Spleen (tissue), 11 donors: ENCODE measurements at regions not wholly inside any gene's neighbourhood (a gene's known extent, or its start where the extent isn't known, plus 50 kb on each side); places are given as distances from the start of the nearest gene placed in this dataset.

Experiments used
- DNase-seq: peaks from one replicate; pipeline ENCODE4 v3.0.0-alpha.2; 2020
- H3K27ac ChIP-seq, 8 donors: fragments of 200-600 bp; sonication (generic) in 7 of 8; 1 replicate in 4 of 8; 2 replicates in 4 of 8; pipeline versions ENCODE4 v1.5.0 to v1.8.0; 2016 to 2021; ENCODE audit warnings: inconsistent platforms in 4 of 8, mild to moderate bottlenecking in 4 of 8, moderate library complexity in 1 of 8
- H3K27me3 ChIP-seq, 7 donors: fragments of 200-600 bp; sonication (generic) in 6 of 7; replicated peaks in 1 of 7; 1 replicate in 4 of 7; 2 replicates in 3 of 7; pipeline versions ENCODE4 v1.5.0 to v1.8.0; 2016 to 2021; ENCODE audit warnings: inconsistent platforms in 3 of 7, mild to moderate bottlenecking in 1 of 7
- H3K36me3 ChIP-seq, 6 donors: fragments of 200-600 bp; sonication (generic) in 5 of 6; 1 replicate in 4 of 6; 2 replicates in 2 of 6; pipeline versions ENCODE4 v1.5.0 to v1.8.0; 2016 to 2021; ENCODE audit warnings: inconsistent platforms in 2 of 6
- H3K4me1 ChIP-seq, 6 donors: fragments of 200-600 bp; sonication (generic) in 5 of 6; 1 replicate in 3 of 6; 2 replicates in 3 of 6; pipeline versions ENCODE4 v1.5.0 to v1.8.0; 2016 to 2021; ENCODE audit warnings: inconsistent platforms in 3 of 6
- H3K4me3 ChIP-seq, 8 donors: fragments of 200-600 bp; sonication (generic) in 7 of 8; 1 replicate in 4 of 8; 2 replicates in 4 of 8; pipeline versions ENCODE4 v1.5.0 to v1.8.0; 2016 to 2021; ENCODE audit warnings: inconsistent platforms in 4 of 8, mild to moderate bottlenecking in 4 of 8, moderate library complexity in 2 of 8
- H3K9me3 ChIP-seq, 8 donors: fragments of 200-600 bp; sonication (generic) in 7 of 8; 1 replicate in 4 of 8; 2 replicates in 4 of 8; pipeline versions ENCODE4 v1.5.0 to v1.8.0; 2016 to 2021; ENCODE audit warnings: inconsistent platforms in 4 of 8
- POLR2A ChIP-seq, 3 donors: fragments of 450-650 bp; IDR thresholded peaks; one replicate each; pipeline ENCODE4 v1.5.1; 2017; ENCODE audit warnings: antibody characterized with exemption in 3 of 3, mild to moderate bottlenecking in 1 of 3
- POLR2AphosphoS5 ChIP-seq, 3 donors: sonication (generic); formaldehyde crosslinking; IDR thresholded peaks; one replicate each; pipeline ENCODE4 v1.5.1; 2017; ENCODE audit warnings: antibody characterized with exemption in 3 of 3
- WGBS, 5 donors: extraction: QIAGEN DNeasy Blood & Tissue Kit in 3 of 5; methylation state at CpG; one replicate each; pipeline versions ENCODE4 v1.1.5 to v1.1.7; 2013 to 2018; 5-methylcytosine and 5-hydroxymethylcytosine counted together
- intact Hi-C: fragments of 100-400 bp; cut with DNase I; formaldehyde crosslinking; loops from one replicate; pipeline ENCODE4 v1.15.0; 2023; ENCODE audit warnings: low total_unique reads
- TF ChIP-seq, protein P1 (sequence below), 11 experiments: fragments of 200-600 bp in 7 of 11; fragments of 450-650 bp in 4 of 11; sonication (generic) in 4 of 11; IDR thresholded peaks in 8 of 11; conservative IDR thresholded peaks in 3 of 11; 1 replicate in 7 of 11; 2 replicates in 4 of 11; pipeline versions ENCODE4 v1.4.0 to v1.8.0; 2016 to 2021; ENCODE audit warnings: antibody characterized with exemption in 11 of 11, inconsistent platforms in 4 of 11, mild to moderate bottlenecking in 1 of 11
- donor health status: healthy with polysubstance abuse.
- donor health status: DM: no; HTN: no; CAD: no; lungs with moderate emphysema.
- donor health status: DM: no; HTN: no; CAD: no.
- donor health status: Bipolar disorder and iron deficiency.
- donor health status: healthy.
- donor health status: DM: no; HTN: no; CAD: no.
- donor health status: DM: yes; HTN: yes; CAD: no.

GRCh38 chr6:26223650-26224546, 136.7 kb downstream of the HFE start:
- peak; percentile 18 to 97 (median 44) for TF ChIP-seq POLR2A (IDR thresholded peaks at IDR 0.05)
- TF ChIP-seq, protein P1, sequence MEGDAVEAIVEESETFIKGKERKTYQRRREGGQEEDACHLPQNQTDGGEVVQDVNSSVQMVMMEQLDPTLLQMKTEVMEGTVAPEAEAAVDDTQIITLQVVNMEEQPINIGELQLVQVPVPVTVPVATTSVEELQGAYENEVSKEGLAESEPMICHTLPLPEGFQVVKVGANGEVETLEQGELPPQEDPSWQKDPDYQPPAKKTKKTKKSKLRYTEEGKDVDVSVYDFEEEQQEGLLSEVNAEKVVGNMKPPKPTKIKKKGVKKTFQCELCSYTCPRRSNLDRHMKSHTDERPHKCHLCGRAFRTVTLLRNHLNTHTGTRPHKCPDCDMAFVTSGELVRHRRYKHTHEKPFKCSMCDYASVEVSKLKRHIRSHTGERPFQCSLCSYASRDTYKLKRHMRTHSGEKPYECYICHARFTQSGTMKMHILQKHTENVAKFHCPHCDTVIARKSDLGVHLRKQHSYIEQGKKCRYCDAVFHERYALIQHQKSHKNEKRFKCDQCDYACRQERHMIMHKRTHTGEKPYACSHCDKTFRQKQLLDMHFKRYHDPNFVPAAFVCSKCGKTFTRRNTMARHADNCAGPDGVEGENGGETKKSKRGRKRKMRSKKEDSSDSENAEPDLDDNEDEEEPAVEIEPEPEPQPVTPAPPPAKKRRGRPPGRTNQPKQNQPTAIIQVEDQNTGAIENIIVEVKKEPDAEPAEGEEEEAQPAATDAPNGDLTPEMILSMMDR (IDR thresholded peaks at IDR 0.05 in 8 of 11, conservative IDR thresholded peaks at IDR 0.05 in 3 of 11), result no peak
- TF ChIP-seq POLR2AphosphoS5 (IDR thresholded peaks at IDR 0.05), result peak; percentile 18 to 91 (median 83)
- intact Hi-C loops, result no loop called here
- Histone ChIP-seq H3K4me3 (peak overlapping the region; percentile 7 to 76 (median 46)), H3K27ac (peak overlapping the region; percentile 86 to 95 (median 92)), H3K36me3 (peaks cover 0 to 12% (median 1%) of the 10 kb centered on the region in 6 donors), H3K27me3 (no peaks in the 10 kb centered on the region), H3K4me1 (peaks cover 4 to 32% (median 10%) of the 10 kb centered on the region in 6 donors), H3K9me3 (peaks cover 0 to 18% (median 13%) of the 10 kb centered on the region in 8 donors)
- DNase-seq, result peak; percentile 83
- 1% methylated on average over 26 of the region's 26 CpGs for WGBS, 5 donors

GRCh38 chr6:26224547-26224912, 137.3 kb downstream of the HFE start:
- peaks cover 4 to 36% (median 10%) of the 10 kb centered on the region in 6 donors for H3K4me1 ChIP-seq
- intact Hi-C loops, result no loop called here
- no peaks in the 10 kb centered on the region for H3K27me3 ChIP-seq
- TF ChIP-seq, protein P1 (IDR thresholded peaks at IDR 0.05 in 8 of 11, conservative IDR thresholded peaks at IDR 0.05 in 3 of 11), result no peak
- no peak for TF ChIP-seq POLR2AphosphoS5 (IDR thresholded peaks at IDR 0.05)
- H3K27ac ChIP-seq, result peak overlapping the region; percentile 86 to 95 (median 92)
- H3K9me3 ChIP-seq, result peaks cover 0 to 18% (median 13%) of the 10 kb centered on the region in 8 donors
- no peak for DNase-seq
- WGBS, 5 donors, result 16 to 19% (median 18%) methylated on average over 6 of the region's 6 CpGs
- H3K4me3 ChIP-seq, result peak overlapping the region in 7 of 8 donors; percentile 43 to 76 (median 47)
- H3K36me3 ChIP-seq, result peaks cover 0 to 12% (median 1%) of the 10 kb centered on the region in 6 donors

GRCh38 chr6:26224940-26225847, 138.0 kb downstream of the HFE start:
- H3K36me3 ChIP-seq, result peaks cover 0 to 12% (median 1%) of the 10 kb centered on the region in 6 donors
- H3K27ac ChIP-seq, result peak overlapping the region; percentile 86 to 95 (median 92)
- DNase-seq, result peak; percentile 82
- 61 to 85% (median 69%) methylated on average over 50 to 51 of the region's 51 CpGs for WGBS, 5 donors
- peaks cover 4 to 43% (median 10%) of the 10 kb centered on the region in 6 donors for H3K4me1 ChIP-seq
- H3K27me3 ChIP-seq, result no peaks in the 10 kb centered on the region
- H3K9me3 ChIP-seq, result peaks cover 0 to 18% (median 13%) of the 10 kb centered on the region in 8 donors
- peak overlapping the region in 6 of 8 donors; percentile 43 to 76 (median 47) for H3K4me3 ChIP-seq
- TF ChIP-seq POLR2A (IDR thresholded peaks at IDR 0.05) (peak in 1 of 3 donors; percentile 79), POLR2AphosphoS5 (IDR thresholded peaks at IDR 0.05) (peak; percentile 86 to 93 (median 91))
- TF ChIP-seq, protein P1 (IDR thresholded peaks at IDR 0.05 in 8 of 11, conservative IDR thresholded peaks at IDR 0.05 in 3 of 11), result no peak
- intact Hi-C loops, result no loop called here
